BJ (cell line): ENCODE measurements at regions not wholly inside any gene's neighbourhood (a gene's known extent, or its start where the extent isn't known, plus 50 kb on each side); places are given as distances from the start of the nearest gene placed in this dataset.

Experiments
- CTCF ChIA-PET: fragments of 350-600 bp; formaldehyde crosslinking; extraction: SDS; loops from one replicate; lab custom pipeline; 2021; ENCODE audit warnings: antibody characterized with exemption, inconsistent platforms; lab: Yijun Ruan, JAX
- POLR2A ChIA-PET: fragments of 300-600 bp; sonication (Branson Sonifier 250); formaldehyde crosslinking; extraction: SDS; loops from one replicate; lab custom pipeline; 2021; ENCODE audit warnings: antibody characterized with exemption; lab: Charles Lee
- DNase-seq: peaks from one replicate; pipeline ENCODE4 v3.0.0-alpha.2; 2011; ENCODE audit warnings: low read depth
- H3K27me3 ChIP-seq: 2 replicates; pipeline ENCODE4 v1.6.0; 2011; ENCODE audit warnings: low read length; ENCODE audit not compliant: control insufficient read depth, insufficient read depth
- H3K36me3 ChIP-seq: 2 replicates; pipeline ENCODE4 v1.5.1; 2011; ENCODE audit warnings: low read length; ENCODE audit not compliant: control insufficient read depth, insufficient read depth
- H3K4me3 ChIP-seq: 2 replicates; pipeline ENCODE4 v1.5.1; 2011; ENCODE audit warnings: low read depth, mild to moderate bottlenecking, control low read depth, low read length
- TF ChIP-seq, protein P1 (sequence below): IDR thresholded peaks from 2 replicates; pipeline ENCODE4 v1.5.1; 2011; ENCODE audit warnings: low read depth, mild to moderate bottlenecking, control low read depth, inconsistent platforms, low read length, moderate library complexity; ENCODE audit not compliant: insufficient read depth

- Histone ChIP-seq H3K36me3 (no peaks in the 10 kb centered on the region), H3K4me3 (no peak overlapping the region), H3K27me3 (no peaks in the 10 kb centered on the region)
- DNase-seq: no peak
- TF ChIP-seq, protein P1, sequence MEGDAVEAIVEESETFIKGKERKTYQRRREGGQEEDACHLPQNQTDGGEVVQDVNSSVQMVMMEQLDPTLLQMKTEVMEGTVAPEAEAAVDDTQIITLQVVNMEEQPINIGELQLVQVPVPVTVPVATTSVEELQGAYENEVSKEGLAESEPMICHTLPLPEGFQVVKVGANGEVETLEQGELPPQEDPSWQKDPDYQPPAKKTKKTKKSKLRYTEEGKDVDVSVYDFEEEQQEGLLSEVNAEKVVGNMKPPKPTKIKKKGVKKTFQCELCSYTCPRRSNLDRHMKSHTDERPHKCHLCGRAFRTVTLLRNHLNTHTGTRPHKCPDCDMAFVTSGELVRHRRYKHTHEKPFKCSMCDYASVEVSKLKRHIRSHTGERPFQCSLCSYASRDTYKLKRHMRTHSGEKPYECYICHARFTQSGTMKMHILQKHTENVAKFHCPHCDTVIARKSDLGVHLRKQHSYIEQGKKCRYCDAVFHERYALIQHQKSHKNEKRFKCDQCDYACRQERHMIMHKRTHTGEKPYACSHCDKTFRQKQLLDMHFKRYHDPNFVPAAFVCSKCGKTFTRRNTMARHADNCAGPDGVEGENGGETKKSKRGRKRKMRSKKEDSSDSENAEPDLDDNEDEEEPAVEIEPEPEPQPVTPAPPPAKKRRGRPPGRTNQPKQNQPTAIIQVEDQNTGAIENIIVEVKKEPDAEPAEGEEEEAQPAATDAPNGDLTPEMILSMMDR: no peak
- CTCF ChIA-PET: no interaction called here
- POLR2A ChIA-PET: no interaction called here
Observed at GRCh38 chr2:116440104-116440653, 1374.3 kb upstream of the DDX18 start.

DNA sequence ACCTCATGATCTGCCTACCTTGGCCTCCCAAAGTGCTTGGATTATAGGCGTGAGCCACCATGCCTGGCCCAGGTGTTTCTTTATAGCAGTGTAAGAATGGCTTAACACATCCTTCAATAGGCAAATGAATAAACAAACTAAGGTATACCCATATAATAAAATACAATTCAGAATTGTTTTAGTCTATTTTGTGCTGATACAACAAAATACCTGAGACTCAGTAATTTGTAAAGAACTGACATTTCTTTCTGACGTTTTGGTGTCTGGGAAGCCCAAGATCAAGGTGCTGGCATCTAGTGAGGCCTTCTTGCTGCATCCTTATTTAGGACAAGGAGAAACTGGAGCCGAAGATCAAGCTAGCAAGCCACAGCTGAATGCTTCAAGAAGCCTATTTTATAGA, 1372.1 kb upstream of the DDX18 start:
- ChIA-PET POLR2A (no interaction called here), CTCF (no interaction called here)
- Histone ChIP-seq H3K4me3 (no peak overlapping the region), H3K36me3 (no peaks in the 10 kb centered on the region), H3K27me3 (no peaks in the 10 kb centered on the region)
- DNase-seq: no peak
- TF ChIP-seq, protein P1: no peak

DNA sequence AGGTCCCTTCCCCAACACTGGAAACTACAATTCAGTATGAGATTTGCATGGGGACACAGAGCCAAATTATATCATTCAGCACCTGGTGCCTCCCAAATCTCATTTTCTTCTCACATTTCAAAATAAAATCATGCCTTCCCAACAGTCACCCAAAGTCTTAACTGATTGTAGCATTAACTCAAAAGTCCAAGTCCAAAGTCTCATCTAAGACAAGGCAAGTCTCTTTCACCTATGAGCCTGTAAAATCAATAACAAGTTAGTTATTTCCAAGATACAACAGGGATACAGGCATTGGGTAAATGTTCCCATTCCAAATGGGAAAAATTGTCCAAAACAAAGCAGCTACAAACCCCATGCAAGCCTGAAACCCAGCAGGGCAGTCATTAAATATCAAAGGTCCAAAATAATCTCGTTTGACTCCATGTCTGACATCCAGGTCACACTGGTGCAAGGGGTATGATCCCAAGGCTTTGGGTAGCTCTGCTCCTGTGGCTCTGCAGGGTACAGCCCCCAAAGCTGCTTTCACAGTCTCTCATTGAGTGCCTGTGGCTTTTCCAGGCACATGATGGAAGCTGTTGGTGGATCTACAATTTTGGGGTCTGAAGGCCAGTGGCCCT, 1370.1 kb upstream of the DDX18 start:
- CTCF ChIA-PET: no interaction called here
- Histone ChIP-seq H3K27me3 (no peaks in the 10 kb centered on the region), H3K36me3 (no peaks in the 10 kb centered on the region), H3K4me3 (no peak overlapping the region)
- DNase-seq: no peak
- POLR2A ChIA-PET: no interaction called here
- TF ChIP-seq, protein P1: no peak

DNA sequence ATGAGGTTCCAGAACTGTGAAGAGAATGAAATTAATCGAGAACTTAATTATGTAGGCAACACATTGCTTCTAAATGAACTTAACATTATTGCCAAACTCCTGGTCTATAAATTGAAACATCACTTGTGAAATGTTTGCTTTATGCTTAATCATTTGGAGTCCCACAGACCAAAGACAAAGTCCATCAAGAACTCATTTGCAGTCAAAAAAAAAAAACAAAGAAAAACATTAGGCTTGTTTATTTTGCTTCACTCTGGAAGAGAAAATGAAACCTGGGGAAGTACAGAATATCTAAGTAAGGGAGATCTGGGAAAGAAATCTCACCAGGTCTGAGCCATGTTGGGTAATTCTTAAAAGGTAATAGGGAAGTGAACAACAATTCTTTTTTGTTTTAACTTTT, 1363.5 kb upstream of the DDX18 start:
- TF ChIP-seq, protein P1: no peak

GRCh38 chr2:116452651-116453050, 1361.8 kb upstream of the DDX18 start:
- POLR2A ChIA-PET: no interaction called here
- CTCF ChIA-PET: no interaction called here

More for the DNA sequence above, 1363.5 kb upstream of the DDX18 start:
- CTCF ChIA-PET: no interaction called here
- Histone ChIP-seq H3K27me3 (no peaks in the 10 kb centered on the region), H3K36me3 (no peaks in the 10 kb centered on the region), H3K4me3 (no peak overlapping the region)
- no peak for DNase-seq
- POLR2A ChIA-PET: no interaction called here

More at GRCh38 chr2:116452651-116453050, 1361.8 kb upstream of the DDX18 start:
- TF ChIP-seq, protein P1: no peak
- Histone ChIP-seq H3K36me3 (no peaks in the 10 kb centered on the region), H3K27me3 (no peaks in the 10 kb centered on the region), H3K4me3 (no peak overlapping the region)
- no peak for DNase-seq
